HEK293 (cell line): ENCODE measurements at regions not wholly inside any gene's neighbourhood (a gene's known extent, or its start where the extent isn't known, plus 50 kb on each side); places are given as distances from the start of the nearest gene placed in this dataset.

ENCODE experiments used
- CTCF ChIA-PET: fragments of 350-600 bp; formaldehyde crosslinking; extraction: SDS; loops from one replicate; lab custom pipeline; 2021; ENCODE audit warnings: antibody characterized with exemption; lab: Yijun Ruan, JAX
- POLR2A ChIA-PET: fragments of 300-600 bp; formaldehyde crosslinking; extraction: SDS; loops from one replicate; lab custom pipeline; 2020; ENCODE audit warnings: antibody characterized with exemption, inconsistent platforms; lab: Yijun Ruan, JAX
- H3K27ac ChIP-seq: fragments of 200-500 bp; sonication (Bioruptor generic); 2 replicates; pipeline ENCODE4 v1.5.1; 2014; ENCODE audit warnings: low read depth, low read length, control low read depth, inconsistent platforms; ENCODE audit errors: extremely low read depth
- H3K36me3 ChIP-seq, 2 experiments: fragments of 200-500 bp in 1 of 2; sonication (Bioruptor generic) in 1 of 2; 1 replicate in 1 of 2; 2 replicates in 1 of 2; pipeline ENCODE4 v1.5.1; 2014 to 2017; ENCODE audit warnings: inconsistent platforms in 2 of 2, low read length in 2 of 2; ENCODE audit not compliant: control insufficient read depth in 2 of 2, insufficient read depth in 1 of 2
- H3K4me1 ChIP-seq: fragments of 200-500 bp; sonication (Bioruptor generic); 2 replicates; pipeline ENCODE4 v1.5.1; 2014; ENCODE audit warnings: mild to moderate bottlenecking, low read length, inconsistent platforms; ENCODE audit not compliant: control insufficient read depth, insufficient read depth
- H3K4me3 ChIP-seq: 2 replicates; pipeline ENCODE4 v1.5.1; 2011; ENCODE audit warnings: low read depth, mild to moderate bottlenecking, control low read depth, low read length, moderate library complexity
- H3K9me3 ChIP-seq: fragments of 200-500 bp; sonication (Bioruptor generic); 2 replicates; pipeline ENCODE4 v1.5.1; 2014; ENCODE audit warnings: low read depth, low read length, inconsistent platforms; ENCODE audit not compliant: control insufficient read depth, insufficient read depth
- MEIS1 ChIP-seq: sonication (generic); formaldehyde crosslinking; IDR thresholded peaks from 2 replicates; pipeline ENCODE4 v1.8.1; 2022; ENCODE audit warnings: missing genetic modification reagents, mild to moderate bottlenecking, borderline replicate concordance
- OVOL3 ChIP-seq: fragments of 450-650 bp; formaldehyde crosslinking; IDR thresholded peaks from 2 replicates; pipeline ENCODE4 v1.5.1; 2016; ENCODE audit warnings: missing biosample characterization, missing genetic modification characterization
- YY1 ChIP-seq: fragments of 450-650 bp; formaldehyde crosslinking; IDR thresholded peaks from 2 replicates; pipeline ENCODE4 v1.5.1; 2018; ENCODE audit warnings: missing biosample characterization, missing genetic modification characterization
- ZBTB20 ChIP-seq: fragments of 450-650 bp; formaldehyde crosslinking; IDR thresholded peaks from 2 replicates; pipeline ENCODE4 v1.5.1; 2016; ENCODE audit warnings: missing biosample characterization, missing genetic modification characterization
- ZEB2 ChIP-seq: fragments of 450-650 bp; formaldehyde crosslinking; IDR thresholded peaks from 2 replicates; pipeline ENCODE4 v1.5.1; 2016; ENCODE audit warnings: missing biosample characterization, missing genetic modification characterization
- ZFP37 ChIP-seq: fragments of 450-650 bp; formaldehyde crosslinking; IDR thresholded peaks from 2 replicates; pipeline ENCODE4 v1.5.1; 2016; ENCODE audit warnings: missing biosample characterization, missing genetic modification characterization
- ZIC2 ChIP-seq: fragments of 450-650 bp; formaldehyde crosslinking; IDR thresholded peaks from 2 replicates; pipeline ENCODE4 v1.5.1; 2016; ENCODE audit warnings: missing biosample characterization, missing genetic modification characterization
- ZNF175 ChIP-seq: fragments of 450-650 bp; formaldehyde crosslinking; IDR thresholded peaks from 2 replicates; pipeline ENCODE4 v1.5.1; 2016; ENCODE audit warnings: missing biosample characterization, missing genetic modification characterization
- ZNF211 ChIP-seq: fragments of 450-650 bp; formaldehyde crosslinking; IDR thresholded peaks from 2 replicates; pipeline ENCODE4 v1.5.1; 2016; ENCODE audit warnings: low read depth, missing biosample characterization, missing genetic modification characterization
- ZNF223 ChIP-seq: fragments of 450-650 bp; formaldehyde crosslinking; IDR thresholded peaks from 2 replicates; pipeline ENCODE4 v1.5.1; 2016; ENCODE audit warnings: missing biosample characterization, missing genetic modification characterization
- ZNF23 ChIP-seq: fragments of 450-650 bp; formaldehyde crosslinking; IDR thresholded peaks from 2 replicates; pipeline ENCODE4 v1.5.1; 2016; ENCODE audit warnings: missing biosample characterization, missing genetic modification characterization, borderline replicate concordance
- ZNF239 ChIP-seq: fragments of 450-650 bp; formaldehyde crosslinking; IDR thresholded peaks from 2 replicates; pipeline ENCODE4 v1.5.1; 2016; ENCODE audit warnings: missing biosample characterization, missing genetic modification characterization
- ZNF529 ChIP-seq: fragments of 450-650 bp; formaldehyde crosslinking; IDR thresholded peaks from 2 replicates; pipeline ENCODE4 v1.5.1; 2017; ENCODE audit warnings: missing genetic modification characterization, missing biosample characterization; ENCODE audit not compliant: insufficient replicate concordance
- ZNF701 ChIP-seq: fragments of 450-650 bp; formaldehyde crosslinking; IDR thresholded peaks from 2 replicates; pipeline ENCODE4 v1.5.1; 2016; ENCODE audit warnings: missing biosample characterization, missing genetic modification characterization
- ZSCAN16 ChIP-seq: fragments of 450-650 bp; formaldehyde crosslinking; IDR thresholded peaks from 2 replicates; pipeline ENCODE4 v1.5.1; 2016; ENCODE audit warnings: missing biosample characterization, missing genetic modification characterization
- ZSCAN23 ChIP-seq: fragments of 450-650 bp; formaldehyde crosslinking; IDR thresholded peaks from 2 replicates; pipeline ENCODE4 v1.5.1; 2016; ENCODE audit warnings: missing biosample characterization, missing genetic modification characterization
- TF ChIP-seq, protein P1 (sequence below): sonication (generic); formaldehyde crosslinking; IDR thresholded peaks from 2 replicates; pipeline ENCODE4 v1.8.1; 2022; ENCODE audit warnings: mild to moderate bottlenecking, moderate library complexity, missing genetic modification reagents
- TF ChIP-seq, protein P2 (sequence below): fragments of 450-650 bp; formaldehyde crosslinking; IDR thresholded peaks from 2 replicates; pipeline ENCODE4 v1.5.1; 2016; ENCODE audit warnings: missing biosample characterization, missing genetic modification characterization, low read depth
- TF ChIP-seq, protein P3 (sequence below): fragments of 450-650 bp; formaldehyde crosslinking; IDR thresholded peaks from 2 replicates; pipeline ENCODE4 v1.5.1; 2016; ENCODE audit warnings: missing biosample characterization, missing genetic modification characterization
- TF ChIP-seq, protein P4 (sequence below): fragments of 450-650 bp; IDR thresholded peaks from 2 replicates; pipeline ENCODE4 v1.5.1; 2018; ENCODE audit warnings: missing biosample characterization, missing genetic modification characterization
- TF ChIP-seq, protein P5 (sequence below): fragments of 450-650 bp; formaldehyde crosslinking; IDR thresholded peaks from 2 replicates; pipeline ENCODE4 v1.5.1; 2016; ENCODE audit warnings: missing biosample characterization, missing genetic modification characterization

DNA sequence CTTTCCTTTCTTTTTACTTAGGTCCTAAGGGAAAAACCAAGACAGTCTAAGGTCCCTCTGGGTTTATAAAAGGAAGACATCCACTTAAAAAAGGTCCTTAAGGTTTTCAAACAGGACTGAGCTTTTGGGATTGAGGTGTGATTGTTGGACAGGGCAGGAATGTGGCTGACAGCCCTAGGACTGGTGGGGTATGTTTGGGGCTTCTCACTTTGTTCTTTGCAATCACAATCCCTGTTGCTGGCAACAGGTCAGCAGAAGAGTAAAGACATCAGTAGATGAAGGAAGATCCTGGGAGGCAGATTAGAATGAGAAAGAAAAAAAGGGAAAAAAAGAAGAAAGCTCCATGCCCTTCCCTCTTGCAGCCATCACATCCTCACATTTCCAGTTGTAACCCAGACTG, 101.4 kb upstream of the TARS1 start:
- no peak overlapping the region for H3K27ac ChIP-seq
- TF ChIP-seq ZNF529 (tag by site-specific recombination) = no peak
- TF ChIP-seq ZSCAN16 (tag by site-specific recombination) = no peak
- no peak for TF ChIP-seq YY1 (tag by site-specific recombination)
- TF ChIP-seq, protein P1, sequence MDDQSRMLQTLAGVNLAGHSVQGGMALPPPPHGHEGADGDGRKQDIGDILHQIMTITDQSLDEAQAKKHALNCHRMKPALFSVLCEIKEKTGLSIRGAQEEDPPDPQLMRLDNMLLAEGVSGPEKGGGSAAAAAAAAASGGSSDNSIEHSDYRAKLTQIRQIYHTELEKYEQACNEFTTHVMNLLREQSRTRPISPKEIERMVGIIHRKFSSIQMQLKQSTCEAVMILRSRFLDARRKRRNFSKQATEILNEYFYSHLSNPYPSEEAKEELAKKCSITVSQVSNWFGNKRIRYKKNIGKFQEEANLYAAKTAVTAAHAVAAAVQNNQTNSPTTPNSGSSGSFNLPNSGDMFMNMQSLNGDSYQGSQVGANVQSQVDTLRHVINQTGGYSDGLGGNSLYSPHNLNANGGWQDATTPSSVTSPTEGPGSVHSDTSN = no peak
- no peak for TF ChIP-seq ZIC2 (tag by site-specific recombination)
- TF ChIP-seq ZEB2 (tag by site-specific recombination) = no peak
- no peak for TF ChIP-seq ZBTB20 (tag by site-specific recombination)
- no peak for TF ChIP-seq ZNF701 (tag by site-specific recombination)
- TF ChIP-seq, protein P2, sequence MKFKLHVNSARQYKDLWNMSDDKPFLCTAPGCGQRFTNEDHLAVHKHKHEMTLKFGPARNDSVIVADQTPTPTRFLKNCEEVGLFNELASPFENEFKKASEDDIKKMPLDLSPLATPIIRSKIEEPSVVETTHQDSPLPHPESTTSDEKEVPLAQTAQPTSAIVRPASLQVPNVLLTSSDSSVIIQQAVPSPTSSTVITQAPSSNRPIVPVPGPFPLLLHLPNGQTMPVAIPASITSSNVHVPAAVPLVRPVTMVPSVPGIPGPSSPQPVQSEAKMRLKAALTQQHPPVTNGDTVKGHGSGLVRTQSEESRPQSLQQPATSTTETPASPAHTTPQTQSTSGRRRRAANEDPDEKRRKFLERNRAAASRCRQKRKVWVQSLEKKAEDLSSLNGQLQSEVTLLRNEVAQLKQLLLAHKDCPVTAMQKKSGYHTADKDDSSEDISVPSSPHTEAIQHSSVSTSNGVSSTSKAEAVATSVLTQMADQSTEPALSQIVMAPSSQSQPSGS (tag by site-specific recombination) = no peak
- no peak for TF ChIP-seq ZNF175 (tag by site-specific recombination)
- TF ChIP-seq, protein P3, sequence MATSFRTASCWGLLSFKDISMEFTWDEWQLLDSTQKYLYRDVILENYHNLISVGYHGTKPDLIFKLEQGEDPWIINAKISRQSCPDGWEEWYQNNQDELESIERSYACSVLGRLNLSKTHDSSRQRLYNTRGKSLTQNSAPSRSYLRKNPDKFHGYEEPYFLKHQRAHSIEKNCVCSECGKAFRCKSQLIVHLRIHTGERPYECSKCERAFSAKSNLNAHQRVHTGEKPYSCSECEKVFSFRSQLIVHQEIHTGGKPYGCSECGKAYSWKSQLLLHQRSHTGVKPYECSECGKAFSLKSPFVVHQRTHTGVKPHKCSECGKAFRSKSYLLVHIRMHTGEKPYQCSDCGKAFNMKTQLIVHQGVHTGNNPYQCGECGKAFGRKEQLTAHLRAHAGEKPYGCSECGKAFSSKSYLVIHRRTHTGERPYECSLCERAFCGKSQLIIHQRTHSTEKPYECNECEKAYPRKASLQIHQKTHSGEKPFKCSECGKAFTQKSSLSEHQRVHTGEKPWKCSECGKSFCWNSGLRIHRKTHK (tag by site-specific recombination) = no peak
- TF ChIP-seq MEIS1 (CRISPR knock-in tag) = no peak
- TF ChIP-seq ZFP37 (tag by site-specific recombination) = no peak
- no peak for TF ChIP-seq ZNF239
- TF ChIP-seq ZNF23 (tag by site-specific recombination) = no peak
- TF ChIP-seq ZNF211 (tag by site-specific recombination) = no peak
- ChIA-PET CTCF (no interaction called here), POLR2A (no interaction called here)
- H3K4me3 ChIP-seq = no peak overlapping the region
- H3K36me3 ChIP-seq = no peaks in the 10 kb centered on the region
- H3K9me3 ChIP-seq = no peaks in the 10 kb centered on the region; the same call in 1 of the 2 replicates
- peaks cover 6% of the 10 kb centered on the region; the same call in 1 of the 2 replicates for H3K4me1 ChIP-seq

DNA sequence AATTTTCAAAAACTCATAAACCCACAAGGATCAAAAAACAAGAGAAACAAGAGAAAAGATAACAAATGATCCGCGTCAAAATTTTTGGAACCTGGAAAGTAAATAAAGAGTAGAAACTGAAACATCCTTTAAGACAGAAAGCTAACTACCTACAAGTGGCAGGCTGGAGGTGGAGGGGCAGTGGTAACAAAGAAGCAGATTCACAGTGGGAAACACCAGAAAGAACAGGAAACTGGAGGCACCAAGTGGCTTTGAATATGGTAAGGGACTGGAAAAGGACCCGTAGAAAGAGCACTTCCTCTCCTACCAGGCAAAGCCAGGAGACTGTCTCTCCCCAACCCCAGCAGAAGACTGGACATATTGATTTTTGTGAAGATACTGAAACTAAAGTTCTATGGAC, 100.6 kb upstream of the TARS1 start:
- Histone ChIP-seq H3K36me3 (no peaks in the 10 kb centered on the region), H3K9me3 (no peaks in the 10 kb centered on the region), H3K27ac (no peak overlapping the region), H3K4me1 (peaks cover 6% of the 10 kb centered on the region; the same call in 1 of the 2 replicates), H3K4me3 (no peak overlapping the region)
- TF ChIP-seq ZEB2 (tag by site-specific recombination) (no peak), ZNF223 (no peak), YY1 (tag by site-specific recombination) (no peak), ZSCAN23 (no peak), OVOL3 (tag by site-specific recombination) (no peak)
- TF ChIP-seq, protein P4, sequence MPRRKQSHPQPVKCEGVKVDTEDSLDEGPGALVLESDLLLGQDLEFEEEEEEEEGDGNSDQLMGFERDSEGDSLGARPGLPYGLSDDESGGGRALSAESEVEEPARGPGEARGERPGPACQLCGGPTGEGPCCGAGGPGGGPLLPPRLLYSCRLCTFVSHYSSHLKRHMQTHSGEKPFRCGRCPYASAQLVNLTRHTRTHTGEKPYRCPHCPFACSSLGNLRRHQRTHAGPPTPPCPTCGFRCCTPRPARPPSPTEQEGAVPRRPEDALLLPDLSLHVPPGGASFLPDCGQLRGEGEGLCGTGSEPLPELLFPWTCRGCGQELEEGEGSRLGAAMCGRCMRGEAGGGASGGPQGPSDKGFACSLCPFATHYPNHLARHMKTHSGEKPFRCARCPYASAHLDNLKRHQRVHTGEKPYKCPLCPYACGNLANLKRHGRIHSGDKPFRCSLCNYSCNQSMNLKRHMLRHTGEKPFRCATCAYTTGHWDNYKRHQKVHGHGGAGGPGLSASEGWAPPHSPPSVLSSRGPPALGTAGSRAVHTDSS = no peak
- TF ChIP-seq, protein P5, sequence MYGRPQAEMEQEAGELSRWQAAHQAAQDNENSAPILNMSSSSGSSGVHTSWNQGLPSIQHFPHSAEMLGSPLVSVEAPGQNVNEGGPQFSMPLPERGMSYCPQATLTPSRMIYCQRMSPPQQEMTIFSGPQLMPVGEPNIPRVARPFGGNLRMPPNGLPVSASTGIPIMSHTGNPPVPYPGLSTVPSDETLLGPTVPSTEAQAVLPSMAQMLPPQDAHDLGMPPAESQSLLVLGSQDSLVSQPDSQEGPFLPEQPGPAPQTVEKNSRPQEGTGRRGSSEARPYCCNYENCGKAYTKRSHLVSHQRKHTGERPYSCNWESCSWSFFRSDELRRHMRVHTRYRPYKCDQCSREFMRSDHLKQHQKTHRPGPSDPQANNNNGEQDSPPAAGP (tag by site-specific recombination) = no peak
- POLR2A ChIA-PET = no interaction called here
- CTCF ChIA-PET = no interaction called here
